RWPE2 (cell line): ENCODE measurements at regions not wholly inside any gene's neighbourhood (a gene's known extent, or its start where the extent isn't known, plus 50 kb on each side); places are given as distances from the start of the nearest gene placed in this dataset.
A peak's percentile ranks its signal among the peaks of the same experiment; 100 is the strongest.

Experiments
- ATAC-seq: fragments of 200-7000 bp; cut with Tn5 transposase; 3 replicates; pipeline ENCODE4 v1.9.1; 2021; ENCODE audit warnings: low read depth
- DNase-seq: peaks from one replicate; pipeline ENCODE4 v3.0.0-alpha.2; 2020; ENCODE audit warnings: low spot score
- H3K27ac ChIP-seq: fragments of 450-650 bp; 2 replicates; pipeline ENCODE4 v1.5.1; 2017; ENCODE audit warnings: mild to moderate bottlenecking; ENCODE audit not compliant: poor library complexity, severe bottlenecking
- H3K27me3 ChIP-seq: fragments of 250-450 bp; sonication (Bioruptor Pico); 2 replicates; pipeline ENCODE4 v1.5.1; 2021; ENCODE audit warnings: mild to moderate bottlenecking, moderate library complexity; ENCODE audit not compliant: insufficient read depth, poor library complexity, severe bottlenecking
- H3K36me3 ChIP-seq: fragments of 250-450 bp; sonication (Bioruptor Pico); 2 replicates; pipeline ENCODE4 v1.5.1; 2020; ENCODE audit warnings: low read depth, mild to moderate bottlenecking, moderate library complexity
- H3K4me1 ChIP-seq: fragments of 250-450 bp; sonication (Bioruptor Pico); 2 replicates; pipeline ENCODE4 v1.5.1; 2021; ENCODE audit warnings: mild to moderate bottlenecking, moderate library complexity; ENCODE audit not compliant: insufficient read depth, poor library complexity, severe bottlenecking
- H3K4me3 ChIP-seq: fragments of 250-450 bp; sonication (Bioruptor Pico); 2 replicates; pipeline ENCODE4 v1.5.1; 2021; ENCODE audit warnings: mild to moderate bottlenecking, moderate library complexity; ENCODE audit not compliant: severe bottlenecking
- H3K9me3 ChIP-seq: fragments of 250-450 bp; sonication (Bioruptor Pico); 2 replicates; pipeline ENCODE4 v1.5.1; 2021; ENCODE audit warnings: mild to moderate bottlenecking, moderate library complexity; ENCODE audit not compliant: severe bottlenecking
- CTCF ChIP-seq: fragments of 450-650 bp; IDR thresholded peaks from one replicate; pipeline ENCODE4 v1.5.1; 2017; ENCODE audit warnings: mild to moderate bottlenecking, moderate library complexity; ENCODE audit not compliant: poor library complexity, severe bottlenecking

GRCh38 chr5:57841676-57842363 is 359.2 kb upstream of the ACTBL2 start:
- Histone ChIP-seq H3K27ac (peak overlapping the region; percentile 99), H3K4me3 (no peak overlapping the region), H3K36me3 (no peaks in the 10 kb centered on the region), H3K9me3 (no peaks in the 10 kb centered on the region), H3K4me1 (peaks cover 61% of the 10 kb centered on the region), H3K27me3 (no peaks in the 10 kb centered on the region)
- no peak for TF ChIP-seq CTCF
- DNase-seq (peak; percentile 92), ATAC-seq (peak; percentile 89)

- Histone ChIP-seq H3K4me1 (peaks cover 76% of the 10 kb centered on the region), H3K27me3 (no peaks in the 10 kb centered on the region), H3K9me3 (no peaks in the 10 kb centered on the region), H3K4me3 (no peak overlapping the region), H3K36me3 (no peaks in the 10 kb centered on the region), H3K27ac (peak overlapping the region; percentile 99)
- ATAC-seq: no peak
- no peak for DNase-seq
- no peak for TF ChIP-seq CTCF
These were observed 356.9 kb upstream of the ACTBL2 start for GRCh38 chr5:57839437-57840079.

- Histone ChIP-seq H3K4me3 (no peak overlapping the region), H3K27ac (peak overlapping the region; percentile 99), H3K4me1 (peaks cover 76% of the 10 kb centered on the region), H3K9me3 (no peaks in the 10 kb centered on the region), H3K36me3 (no peaks in the 10 kb centered on the region), H3K27me3 (no peaks in the 10 kb centered on the region)
- DNase-seq (no peak), ATAC-seq (peak; percentile 17; the same call in 2 of the 3 replicates)
- no peak for TF ChIP-seq CTCF
These were observed 356.4 kb upstream of the ACTBL2 start for GRCh38 chr5:57839025-57839424.

- H3K4me3 ChIP-seq: no peak overlapping the region
- no peaks in the 10 kb centered on the region for H3K9me3 ChIP-seq
- no peak for TF ChIP-seq CTCF
- DNase-seq (no peak), ATAC-seq (no peak)
- no peaks in the 10 kb centered on the region for H3K27me3 ChIP-seq
- H3K4me1 ChIP-seq: peaks cover 63% of the 10 kb centered on the region
- no peaks in the 10 kb centered on the region for H3K36me3 ChIP-seq
- peak overlapping the region; percentile 99 for H3K27ac ChIP-seq
These were observed 354.3 kb upstream of the ACTBL2 start for GRCh38 chr5:57836921-57837320.

GRCh38 chr5:57836331-57836730 is 353.7 kb upstream of the ACTBL2 start:
- Histone ChIP-seq H3K36me3 (no peaks in the 10 kb centered on the region), H3K4me3 (no peak overlapping the region), H3K27me3 (no peaks in the 10 kb centered on the region), H3K4me1 (peaks cover 59% of the 10 kb centered on the region), H3K27ac (peak overlapping the region; percentile 99), H3K9me3 (no peaks in the 10 kb centered on the region)
- no peak for ATAC-seq
- no peak for TF ChIP-seq CTCF
- no peak for DNase-seq
